ENCODE measurements at regions not wholly inside any gene's neighbourhood (a gene's known extent, or its start where the extent isn't known, plus 50 kb on each side); places are given as distances from the start of the nearest gene placed in this dataset.

DNA sequence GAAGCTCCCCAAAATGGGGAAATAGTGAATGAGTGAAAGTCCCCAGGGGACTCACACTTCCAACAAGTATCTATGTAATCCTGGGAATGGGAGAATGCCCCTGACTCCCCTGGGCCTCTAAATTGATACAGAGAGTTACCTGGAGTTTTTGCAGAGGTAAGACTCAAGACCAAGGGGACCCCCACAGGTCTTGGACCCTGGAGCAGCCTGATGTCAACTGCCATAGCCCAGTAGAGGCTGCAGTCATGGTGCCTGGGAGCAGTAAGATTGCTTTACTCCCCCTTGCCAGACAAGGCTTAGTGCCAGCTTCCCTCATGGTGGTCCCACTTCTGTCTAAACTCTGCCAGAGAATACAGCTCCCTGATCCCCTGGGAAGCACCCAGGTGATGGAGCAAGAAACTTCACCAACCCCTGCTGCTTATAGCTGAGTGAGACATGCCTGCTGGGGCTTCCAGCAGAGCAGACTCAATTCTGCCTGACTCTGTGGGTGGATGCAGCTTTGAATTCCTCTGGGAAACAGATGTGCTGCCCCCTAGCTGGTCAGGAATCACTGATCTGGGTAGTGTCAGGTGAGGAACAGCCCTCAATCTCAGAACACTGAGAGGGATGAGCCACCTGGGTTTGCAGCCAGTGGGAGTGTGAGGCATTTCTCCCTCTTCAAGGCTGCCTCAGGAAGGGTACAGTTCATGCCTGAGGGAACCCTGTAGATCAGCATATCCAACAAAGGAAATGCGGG is 485.9 kb downstream of the NSUN3 start:
- TF ChIP-seq, protein P1, sequence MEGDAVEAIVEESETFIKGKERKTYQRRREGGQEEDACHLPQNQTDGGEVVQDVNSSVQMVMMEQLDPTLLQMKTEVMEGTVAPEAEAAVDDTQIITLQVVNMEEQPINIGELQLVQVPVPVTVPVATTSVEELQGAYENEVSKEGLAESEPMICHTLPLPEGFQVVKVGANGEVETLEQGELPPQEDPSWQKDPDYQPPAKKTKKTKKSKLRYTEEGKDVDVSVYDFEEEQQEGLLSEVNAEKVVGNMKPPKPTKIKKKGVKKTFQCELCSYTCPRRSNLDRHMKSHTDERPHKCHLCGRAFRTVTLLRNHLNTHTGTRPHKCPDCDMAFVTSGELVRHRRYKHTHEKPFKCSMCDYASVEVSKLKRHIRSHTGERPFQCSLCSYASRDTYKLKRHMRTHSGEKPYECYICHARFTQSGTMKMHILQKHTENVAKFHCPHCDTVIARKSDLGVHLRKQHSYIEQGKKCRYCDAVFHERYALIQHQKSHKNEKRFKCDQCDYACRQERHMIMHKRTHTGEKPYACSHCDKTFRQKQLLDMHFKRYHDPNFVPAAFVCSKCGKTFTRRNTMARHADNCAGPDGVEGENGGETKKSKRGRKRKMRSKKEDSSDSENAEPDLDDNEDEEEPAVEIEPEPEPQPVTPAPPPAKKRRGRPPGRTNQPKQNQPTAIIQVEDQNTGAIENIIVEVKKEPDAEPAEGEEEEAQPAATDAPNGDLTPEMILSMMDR (IDR thresholded peaks at IDR 0.05): no peak
- TF ChIP-seq POLR2A (IDR thresholded peaks at IDR 0.05): no peak

Data from body of pancreas (tissue), 4 donors.